COLO829 (cell line): ENCODE measurements at regions not wholly inside any gene's neighbourhood (a gene's known extent, or its start where the extent isn't known, plus 50 kb on each side); places are given as distances from the start of the nearest gene placed in this dataset.

Experiments
- DNase-seq: peaks from one replicate; pipeline ENCODE4 v3.0.0; 2012; ENCODE audit warnings: low spot score

DNA sequence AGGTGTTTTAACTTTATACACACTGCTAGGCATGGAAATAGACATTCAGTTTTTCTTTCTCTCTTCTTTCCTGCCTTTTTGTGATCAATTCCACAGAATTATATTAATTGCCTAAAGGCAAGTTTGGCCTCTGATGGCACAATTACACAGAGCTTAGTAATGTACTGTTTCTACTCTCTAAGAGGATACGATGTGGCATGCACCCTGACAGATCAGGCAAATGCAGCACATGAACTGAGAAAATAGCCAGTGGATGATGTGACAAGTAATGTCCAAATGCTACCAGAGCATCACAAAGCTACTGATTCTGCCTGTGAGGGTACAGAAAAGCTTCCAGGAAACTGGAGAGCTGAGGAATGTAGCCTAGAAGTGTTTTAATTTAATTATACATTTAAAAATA, 233.8 kb upstream of the PRR20A start:
- DNase-seq, result no peak

DNA sequence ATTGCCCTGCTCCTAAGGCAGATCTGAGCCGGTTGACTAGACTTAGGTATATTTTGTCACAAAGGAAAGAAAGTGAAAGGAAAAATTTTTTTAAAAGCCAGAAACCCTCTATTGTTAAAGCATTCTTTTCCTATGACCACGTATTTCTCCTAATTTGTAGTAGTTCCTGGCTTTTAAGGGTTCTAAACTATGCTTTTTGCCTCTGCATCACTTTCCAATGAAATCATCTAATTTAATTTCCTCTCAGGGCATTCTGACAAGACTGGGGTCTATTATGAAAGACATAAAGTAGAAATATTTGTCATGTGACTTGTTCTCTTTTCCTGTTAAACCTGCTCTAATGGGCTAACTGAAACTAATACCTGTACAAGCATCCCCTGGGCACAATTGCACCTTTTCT, 233.0 kb upstream of the PRR20A start:
- DNase-seq, result no peak

GRCh38 chr13:56909896-56910600, 230.7 kb upstream of the PRR20A start:
- DNase-seq, result no peak

DNA sequence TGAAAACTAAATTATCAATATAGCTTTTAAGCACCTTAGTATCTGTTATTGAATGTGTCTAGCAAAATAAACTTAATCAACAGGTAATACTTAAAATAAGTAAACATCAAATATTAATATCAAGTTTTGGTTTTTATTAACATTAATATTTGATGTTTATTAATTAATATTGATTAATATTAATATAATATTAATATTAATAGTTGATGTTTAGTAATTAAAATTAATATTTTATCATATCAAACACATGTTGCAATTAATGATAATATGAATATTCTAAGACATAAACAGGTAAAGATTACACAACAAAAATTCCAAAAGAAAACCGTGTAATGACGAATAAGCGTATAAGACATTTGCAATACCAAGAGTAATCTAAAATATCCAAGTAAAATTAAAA, 222.8 kb upstream of the PRR20A start:
- DNase-seq, result no peak

DNA sequence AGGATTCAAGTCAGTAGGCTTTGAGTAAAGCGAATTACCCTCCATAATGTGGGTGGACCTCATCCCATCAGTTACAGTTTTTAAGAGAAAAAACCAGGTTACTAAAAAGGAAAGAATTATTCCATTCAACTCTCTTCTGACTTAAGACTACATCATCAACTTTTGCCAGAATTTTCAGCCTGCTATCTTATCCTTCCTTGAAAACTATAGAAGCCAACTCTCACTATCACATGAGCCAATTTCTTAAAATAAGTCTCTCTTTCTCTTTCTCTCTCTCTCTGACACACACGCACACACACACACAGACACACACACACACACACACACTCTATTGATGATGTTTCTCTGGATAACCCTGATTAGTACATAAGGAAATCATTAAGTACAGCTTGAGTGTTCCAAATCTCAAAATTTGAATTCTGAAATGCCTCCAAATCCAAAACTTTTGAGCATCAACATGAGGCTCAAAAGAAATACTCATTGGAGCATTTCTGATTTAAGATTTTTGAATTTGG, 217.0 kb upstream of the PRR20A start:
- DNase-seq, result no peak

- no peak for DNase-seq
Observed at GRCh38 chr13:56924401-56924800, 216.3 kb upstream of the PRR20A start.

GRCh38 chr13:56932104-56932503, 208.6 kb upstream of the PRR20A start:
- no peak for DNase-seq

DNA sequence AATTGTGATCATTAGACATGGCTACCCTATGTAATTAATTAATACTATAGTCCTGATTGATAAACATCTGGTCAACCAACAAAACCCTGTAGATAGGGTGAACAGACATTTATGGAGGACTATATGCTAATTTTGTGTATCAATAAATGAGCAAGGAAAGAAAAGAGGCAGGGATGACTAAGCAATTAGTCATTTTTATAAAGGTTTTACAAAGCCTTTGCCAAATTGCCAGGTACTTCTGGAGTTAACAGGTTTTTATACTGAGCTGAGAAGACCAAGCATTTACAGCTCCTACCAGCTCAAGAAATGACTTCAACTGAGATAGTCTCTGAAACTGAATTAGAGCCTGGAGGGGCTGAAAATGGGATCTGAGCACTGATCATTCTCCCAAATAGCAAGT, 186.8 kb upstream of the PRR20A start:
- no peak for DNase-seq

- no peak for DNase-seq
Observed at GRCh38 chr13:56975647-56976046, 165.1 kb upstream of the PRR20A start.

- no peak for DNase-seq
Observed at GRCh38 chr13:56980856-56981255, 159.9 kb upstream of the PRR20A start.

GRCh38 chr13:56986121-56986520, 154.6 kb upstream of the PRR20A start:
- DNase-seq, result no peak

- peak; percentile 1 for DNase-seq
Observed at GRCh38 chr13:56988543-56988942, 152.2 kb upstream of the PRR20A start.

DNA sequence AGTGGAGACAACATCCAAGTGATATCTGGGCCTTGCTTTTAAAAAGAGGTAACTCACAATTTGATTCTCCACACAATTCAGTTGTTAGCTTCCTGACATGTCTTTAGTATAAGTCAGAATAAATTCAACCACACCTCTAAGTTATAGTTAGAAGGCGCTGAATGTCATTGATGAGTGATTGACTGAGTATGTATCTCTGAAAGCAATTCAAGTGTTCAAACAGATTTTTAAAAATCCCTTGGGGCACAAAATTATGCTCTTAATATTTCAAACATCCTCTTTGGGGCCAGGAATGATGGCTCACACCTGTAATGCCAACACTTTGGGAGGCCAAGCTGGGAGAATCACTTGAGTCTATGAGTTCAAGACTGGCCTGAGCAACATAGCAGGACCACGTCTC, 137.0 kb upstream of the PRR20A start:
- DNase-seq, result no peak

DNA sequence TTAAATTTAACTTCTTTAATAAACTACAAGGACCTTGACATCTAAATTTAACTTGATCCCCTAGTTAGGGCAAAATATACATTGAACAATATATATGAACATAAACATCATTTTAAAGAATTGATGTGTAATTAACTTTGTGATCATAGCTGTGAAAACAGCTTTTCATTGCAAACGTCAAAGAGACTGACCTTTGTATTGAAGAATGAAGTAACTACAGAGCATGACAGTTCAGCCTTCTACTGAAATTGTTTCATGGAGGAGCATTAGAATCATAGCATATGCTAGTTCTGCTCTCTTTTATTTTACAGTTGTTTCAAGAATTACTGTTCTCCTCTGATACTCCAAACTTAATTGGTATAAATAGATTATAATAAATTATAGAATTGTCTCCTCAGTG, 123.4 kb upstream of the PRR20A start:
- no peak for DNase-seq

- DNase-seq, result no peak
Observed at GRCh38 chr13:57018915-57019314, 121.8 kb upstream of the PRR20A start.

GRCh38 chr13:57030671-57031070, 110.0 kb upstream of the PRR20A start:
- DNase-seq, result no peak

DNA sequence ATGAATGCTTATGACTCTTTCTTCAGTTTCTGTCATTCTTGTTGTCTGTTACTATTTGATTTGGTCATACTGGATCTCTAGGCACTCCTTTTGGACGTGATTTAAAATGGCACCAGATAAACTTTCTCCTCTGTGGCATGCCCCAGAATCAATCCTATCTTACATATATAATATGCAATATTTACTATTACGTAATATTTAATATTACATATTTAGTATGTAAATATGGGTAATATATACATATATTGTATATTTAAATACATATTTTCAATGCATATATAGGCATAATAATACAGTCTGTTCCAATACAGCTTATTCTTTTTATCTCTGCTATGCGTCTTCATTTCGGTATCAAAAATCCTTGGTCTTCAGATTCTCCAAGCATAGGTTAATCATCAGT, 104.4 kb upstream of the PRR20A start:
- no peak for DNase-seq

DNA sequence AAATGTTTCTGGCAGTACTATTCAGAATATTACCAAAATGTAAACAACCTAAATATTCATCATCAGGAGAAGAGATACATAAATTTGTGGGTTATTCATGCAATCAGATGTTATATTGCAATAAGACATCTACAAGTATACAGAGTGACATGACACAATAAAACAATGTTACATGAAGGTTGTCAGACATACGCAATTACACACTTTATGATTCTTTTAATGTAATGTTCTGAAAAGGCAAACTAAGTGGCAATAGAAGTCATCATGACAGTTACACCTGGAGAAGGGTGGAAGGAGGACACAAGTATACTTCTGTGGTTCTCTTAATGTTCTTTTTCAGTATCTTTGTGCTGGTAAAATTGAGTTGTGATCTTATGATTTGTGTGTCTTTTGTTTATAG, 95.8 kb upstream of the PRR20A start:
- no peak for DNase-seq

DNA sequence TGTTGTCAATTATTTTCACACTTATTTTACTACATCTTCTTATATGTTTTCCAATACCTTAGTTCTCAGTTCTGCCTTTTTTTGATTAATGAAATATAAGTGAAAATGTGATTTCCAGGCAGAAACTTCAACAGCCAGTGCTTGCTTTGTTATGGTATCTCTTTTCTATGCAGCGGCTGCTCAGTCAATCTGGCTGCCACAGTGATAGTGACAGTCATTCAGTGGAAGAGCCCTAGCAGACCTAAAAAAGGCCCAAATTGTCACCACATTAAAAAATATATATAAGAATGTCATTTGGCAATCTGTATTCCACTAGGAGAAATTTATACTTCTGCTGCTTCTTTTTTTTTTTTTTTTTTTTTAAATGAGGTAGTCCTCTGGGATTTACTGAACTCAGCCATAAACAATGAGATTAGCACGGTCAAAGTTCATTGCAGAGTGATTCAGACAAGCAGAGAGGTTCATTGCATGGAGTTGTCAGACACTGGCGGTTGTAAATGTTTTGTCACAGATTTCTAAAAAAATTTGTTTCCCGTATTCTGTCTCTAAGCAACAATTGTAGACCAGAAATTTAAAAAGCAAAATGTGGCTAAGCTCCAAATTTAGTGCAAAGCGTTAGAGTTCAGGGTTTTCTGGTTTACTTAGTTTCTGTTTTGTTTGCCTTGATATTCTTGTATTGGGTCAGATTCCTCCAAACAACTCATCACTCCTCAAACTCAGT, 94.7 kb upstream of the PRR20A start:
- DNase-seq, result no peak

DNA sequence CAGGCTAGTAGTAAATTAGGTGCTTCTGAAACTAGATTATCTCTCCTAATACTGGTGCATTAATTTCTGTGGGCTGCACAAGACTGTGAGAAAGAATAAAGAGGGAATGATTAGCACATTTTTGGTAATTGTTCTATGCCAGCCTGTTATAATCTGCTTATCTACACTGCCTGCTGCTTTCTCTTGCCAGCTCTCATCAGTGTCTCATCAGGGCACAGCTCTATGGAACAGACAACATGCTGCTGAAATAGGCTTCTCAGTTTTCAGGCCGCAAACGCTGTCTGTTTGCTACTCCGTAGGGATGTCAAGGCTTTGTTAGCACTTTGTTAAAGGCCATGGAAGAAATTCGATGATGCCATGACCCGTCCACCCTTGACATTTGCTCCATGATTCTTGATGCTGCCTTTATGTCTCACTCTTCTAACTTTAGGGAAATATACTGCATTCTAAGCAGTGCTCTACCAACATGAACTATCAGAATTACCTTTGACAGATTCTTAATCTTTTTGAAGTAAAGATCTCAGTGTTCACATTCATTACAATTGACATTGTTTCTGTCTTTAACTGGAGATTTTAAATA, 84.0 kb upstream of the PRR20A start:
- no peak for DNase-seq

- no peak for DNase-seq
Observed at GRCh38 chr13:57063007-57063406, 77.7 kb upstream of the PRR20A start.

- DNase-seq, result no peak
Observed at GRCh38 chr13:57073983-57074382, 66.7 kb upstream of the PRR20A start.

DNA sequence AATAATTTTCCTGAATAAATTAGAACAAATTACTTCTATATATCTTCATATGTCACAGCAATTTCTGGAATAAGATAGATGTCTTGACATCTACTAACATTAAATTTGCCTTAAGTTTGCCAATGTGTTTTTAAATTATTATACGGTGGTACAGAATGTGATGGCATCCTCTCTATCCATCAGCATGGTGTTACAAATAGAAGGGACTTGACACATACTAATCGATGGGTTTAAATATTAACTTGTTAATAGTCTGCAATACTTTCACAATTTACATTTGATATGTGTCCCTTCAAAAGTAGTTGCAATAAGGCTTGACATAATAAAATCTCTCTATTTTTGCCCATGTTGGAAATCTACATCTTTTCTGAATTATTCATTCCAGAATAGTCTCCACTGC, 65.1 kb upstream of the PRR20A start:
- no peak for DNase-seq
